NT2/D1 (cell line): ENCODE measurements at regions not wholly inside any gene's neighbourhood (a gene's known extent, or its start where the extent isn't known, plus 50 kb on each side); places are given as distances from the start of the nearest gene placed in this dataset.

Experiments
- DNase-seq: peaks from one replicate; pipeline ENCODE4 v3.0.0-alpha.2; 2011; ENCODE audit warnings: low read depth, low spot score
- H3K27me3 ChIP-seq: 2 replicates; pipeline ENCODE4 v1.6.0; 2011; ENCODE audit warnings: mild to moderate bottlenecking; ENCODE audit not compliant: insufficient read length, insufficient read depth
- H3K36me3 ChIP-seq: 2 replicates; pipeline ENCODE4 v1.6.1; 2011; ENCODE audit warnings: mild to moderate bottlenecking, low read length, mixed read lengths; ENCODE audit not compliant: insufficient read depth, insufficient read length
- H3K4me1 ChIP-seq: 2 replicates; pipeline ENCODE4 v1.5.1; 2011; ENCODE audit not compliant: insufficient read depth, insufficient read length
- H3K4me3 ChIP-seq: 2 replicates; pipeline ENCODE4 v1.5.1; 2011; ENCODE audit warnings: low read depth; ENCODE audit not compliant: insufficient read length
- H3K9ac ChIP-seq: 2 replicates; pipeline ENCODE4 v1.6.0; 2011; ENCODE audit warnings: low read depth; ENCODE audit not compliant: insufficient read length
- H3K9me3 ChIP-seq: 2 replicates; pipeline ENCODE4 v1.5.1; 2011; ENCODE audit warnings: mild to moderate bottlenecking, low read length; ENCODE audit not compliant: insufficient read depth
- SUZ12 ChIP-seq: IDR thresholded peaks from 2 replicates; pipeline ENCODE4 v1.6.1; 2011; ENCODE audit not compliant: insufficient read length, insufficient read depth; ENCODE audit errors: extremely low read depth
- YY1 ChIP-seq: IDR thresholded peaks from 2 replicates; pipeline ENCODE4 v1.6.1; 2011; ENCODE audit not compliant: insufficient read length, insufficient read depth
- ZNF274 ChIP-seq: IDR thresholded peaks from 2 replicates; pipeline ENCODE4 v1.6.1; 2011; ENCODE audit warnings: mild to moderate bottlenecking, low read depth, low read length

GRCh38 chr17:53270936-53271335, 551.8 kb upstream of the KIF2B start:
- Histone ChIP-seq H3K4me3 (no peak overlapping the region), H3K9me3 (no peaks in the 10 kb centered on the region), H3K4me1 (no peaks in the 10 kb centered on the region), H3K27me3 (no peaks in the 10 kb centered on the region), H3K36me3 (no peaks in the 10 kb centered on the region), H3K9ac (no peak overlapping the region)
- TF ChIP-seq SUZ12, result no peak
- TF ChIP-seq YY1, result no peak
- TF ChIP-seq ZNF274, result no peak
- no peak for DNase-seq

DNA sequence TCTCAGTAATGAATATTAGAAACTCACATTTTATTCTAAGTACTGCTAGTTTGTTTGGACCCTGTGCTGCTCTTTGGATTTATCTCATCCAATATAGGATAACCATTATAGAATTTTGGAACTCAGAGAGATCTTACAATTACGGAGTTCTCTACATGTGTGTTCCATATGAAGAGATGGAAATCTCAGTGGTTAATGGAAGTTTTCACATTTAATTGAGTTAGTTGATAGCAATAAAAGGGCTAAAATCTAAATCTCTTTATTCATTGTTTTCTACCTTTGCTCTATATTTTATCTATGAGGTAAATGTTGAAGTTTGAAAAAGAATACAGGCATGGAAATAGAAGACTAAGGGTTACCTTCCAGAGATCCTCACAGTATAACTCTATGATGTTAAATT, 558.0 kb upstream of the KIF2B start:
- no peak overlapping the region for H3K4me3 ChIP-seq
- H3K9me3 ChIP-seq, result no peaks in the 10 kb centered on the region
- no peaks in the 10 kb centered on the region for H3K4me1 ChIP-seq
- TF ChIP-seq SUZ12 (no peak), ZNF274 (no peak), YY1 (no peak)
- no peaks in the 10 kb centered on the region for H3K36me3 ChIP-seq
- no peak for DNase-seq
- H3K9ac ChIP-seq, result no peak overlapping the region
- H3K27me3 ChIP-seq, result no peaks in the 10 kb centered on the region

DNA sequence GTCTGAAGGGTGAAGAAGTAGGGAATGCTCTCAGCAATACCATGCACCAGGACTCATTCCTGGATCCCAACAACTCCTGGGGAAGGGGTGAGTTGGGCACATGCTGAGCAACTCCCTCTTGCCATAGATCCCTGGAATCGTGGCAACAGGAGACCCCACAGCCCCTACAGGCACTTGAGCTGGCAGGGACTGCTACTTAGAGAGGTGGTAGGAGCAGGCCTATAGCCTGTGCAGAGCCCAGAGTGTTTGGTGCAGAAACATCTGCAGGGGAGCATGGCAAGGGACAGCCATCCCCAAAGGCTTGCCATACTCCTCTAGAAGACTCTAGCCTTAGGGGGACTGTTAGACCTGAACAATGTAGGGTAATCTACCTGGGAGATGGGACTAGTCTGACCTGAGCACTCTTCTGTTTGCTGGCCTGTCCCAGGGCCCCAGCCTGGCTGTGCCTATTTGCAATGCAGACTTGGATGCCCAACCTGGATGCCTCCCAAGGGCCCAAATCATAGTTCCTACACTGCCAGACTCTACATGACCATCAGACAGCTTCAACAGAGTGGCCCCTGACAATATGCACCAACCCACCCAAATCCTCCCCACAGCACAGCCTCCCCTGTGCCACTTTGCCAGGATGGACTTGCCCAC, 568.6 kb upstream of the KIF2B start:
- Histone ChIP-seq H3K27me3 (no peaks in the 10 kb centered on the region), H3K9me3 (no peaks in the 10 kb centered on the region; the same call in 1 of the 2 replicates), H3K4me3 (no peak overlapping the region), H3K36me3 (no peaks in the 10 kb centered on the region), H3K4me1 (no peaks in the 10 kb centered on the region), H3K9ac (no peak overlapping the region)
- TF ChIP-seq SUZ12, result no peak
- TF ChIP-seq YY1, result no peak
- no peak for DNase-seq

DNA sequence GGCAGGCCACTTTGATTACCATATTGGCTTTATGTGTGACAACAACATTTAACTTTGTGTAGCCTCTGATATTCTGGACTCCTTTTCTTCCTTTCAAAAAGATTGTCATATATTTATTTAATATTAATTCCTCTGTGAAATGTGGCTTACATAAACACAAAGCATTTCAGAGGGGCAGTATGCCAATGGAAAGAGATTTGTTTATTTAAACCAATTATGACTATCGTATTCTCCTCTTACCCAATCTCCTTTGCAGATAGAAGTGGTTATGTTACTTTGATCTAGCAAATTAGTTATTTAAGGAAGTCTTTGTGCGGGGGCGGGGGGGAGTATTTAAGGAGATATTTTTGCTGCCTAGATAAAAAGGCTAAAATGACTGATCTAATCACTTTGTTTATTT, 573.7 kb upstream of the KIF2B start:
- no peaks in the 10 kb centered on the region for H3K36me3 ChIP-seq
- TF ChIP-seq SUZ12, result no peak
- no peak for TF ChIP-seq ZNF274
- no peak overlapping the region for H3K4me3 ChIP-seq
- H3K4me1 ChIP-seq, result no peaks in the 10 kb centered on the region
- no peak overlapping the region for H3K9ac ChIP-seq
- no peaks in the 10 kb centered on the region for H3K9me3 ChIP-seq
- no peaks in the 10 kb centered on the region for H3K27me3 ChIP-seq
- no peak for DNase-seq

- no peaks in the 10 kb centered on the region for H3K36me3 ChIP-seq
- H3K9me3 ChIP-seq, result no peaks in the 10 kb centered on the region
- H3K4me3 ChIP-seq, result no peak overlapping the region
- DNase-seq, result no peak
- no peaks in the 10 kb centered on the region for H3K4me1 ChIP-seq
- H3K9ac ChIP-seq, result no peak overlapping the region
- H3K27me3 ChIP-seq, result no peaks in the 10 kb centered on the region
- no peak for TF ChIP-seq SUZ12
- no peak for TF ChIP-seq ZNF274
- no peak for TF ChIP-seq YY1
Measured at GRCh38 chr17:53234138-53234537, 588.6 kb upstream of the KIF2B start.

- no peaks in the 10 kb centered on the region for H3K27me3 ChIP-seq
- DNase-seq, result no peak
- no peak for TF ChIP-seq ZNF274
- TF ChIP-seq SUZ12, result no peak
- no peaks in the 10 kb centered on the region for H3K4me1 ChIP-seq
- H3K4me3 ChIP-seq, result no peak overlapping the region
- H3K36me3 ChIP-seq, result no peaks in the 10 kb centered on the region
- H3K9ac ChIP-seq, result no peak overlapping the region
- H3K9me3 ChIP-seq, result no peaks in the 10 kb centered on the region
Measured at GRCh38 chr17:53227514-53227913, 595.2 kb upstream of the KIF2B start.

- no peak overlapping the region for H3K9ac ChIP-seq
- H3K27me3 ChIP-seq, result no peaks in the 10 kb centered on the region
- H3K4me1 ChIP-seq, result no peaks in the 10 kb centered on the region
- TF ChIP-seq SUZ12, result no peak
- no peak for TF ChIP-seq YY1
- TF ChIP-seq ZNF274, result no peak
- H3K4me3 ChIP-seq, result no peak overlapping the region
- H3K9me3 ChIP-seq, result no peaks in the 10 kb centered on the region
- no peaks in the 10 kb centered on the region for H3K36me3 ChIP-seq
- DNase-seq, result no peak
Measured at GRCh38 chr17:53227111-53227510, 595.6 kb upstream of the KIF2B start.
